ENCODE measurements at regions not wholly inside any gene's neighbourhood (a gene's known extent, or its start where the extent isn't known, plus 50 kb on each side); places are given as distances from the start of the nearest gene placed in this dataset.

GRCh38 chr2:440403-440740, 152.5 kb upstream of the ALKAL2 start:
- TF ChIP-seq CTCF (IDR thresholded peaks at IDR 0.05) (no peak), POLR2A (IDR thresholded peaks at IDR 0.05) (no peak)

Data from thyroid gland (tissue), 4 donors.